Activated T-helper 2 cell treated with anti-CD3 and anti-CD28 coated beads, Interferon-gamma antibody, Interleukin-2, Interleukin-4, amounts not matched to agents 10 μg/mL and 5 μg/mL and 100 μg/mL, durations not matched to agents 14 hours and 24 hours and 36 hours (primary cell): ENCODE measurements at regions not wholly inside any gene's neighbourhood (a gene's known extent, or its start where the extent isn't known, plus 50 kb on each side); places are given as distances from the start of the nearest gene placed in this dataset.
"Not testable (repeated sequence)": the region's sequence is repeated elsewhere in the genome, so short reads cannot be mapped to it uniquely, and the experiment has no call there.

ENCODE experiments used
- DNase-seq: peaks from one replicate; pipeline ENCODE4 v3.0.0; 2021; ENCODE audit warnings: low spot score
- H3K27ac Mint-ChIP-seq: one replicate; pipeline ENCODE4 v1.8.0; 2021; ENCODE audit warnings: mixed read lengths
- H3K27me3 Mint-ChIP-seq: one replicate; pipeline ENCODE4 v1.8.0; 2021; ENCODE audit warnings: low read depth, mixed read lengths
- H3K36me3 Mint-ChIP-seq: one replicate; pipeline ENCODE4 v1.8.0; 2021; ENCODE audit warnings: low read depth, mixed read lengths
- H3K4me1 Mint-ChIP-seq: one replicate; pipeline ENCODE4 v1.8.0; 2021; ENCODE audit warnings: low read depth, mixed read lengths
- H3K4me3 Mint-ChIP-seq: one replicate; pipeline ENCODE4 v1.8.0; 2021; ENCODE audit warnings: low read depth, mild to moderate bottlenecking, moderate library complexity, mixed read lengths
- H3K9me3 Mint-ChIP-seq: one replicate; pipeline ENCODE4 v1.8.0; 2021; ENCODE audit warnings: mixed read lengths
- intact Hi-C: fragments of 100-400 bp; cut with micrococcal nuclease; formaldehyde crosslinking; loops from one replicate; pipeline ENCODE4 v1.15.1; 2023

- H3K4me3 Mint-ChIP-seq, H3K36me3 Mint-ChIP-seq, H3K27ac Mint-ChIP-seq, H3K9me3 Mint-ChIP-seq, H3K4me1 Mint-ChIP-seq, DNase-seq, intact Hi-C loops, H3K27me3 Mint-ChIP-seq: not testable (repeated sequence)
These were observed 138.2 kb upstream of the EDNRB start for GRCh38 chr13:78056865-78057264.

- peaks cover 2% of the 10 kb centered on the region for H3K9me3 Mint-ChIP-seq
- H3K4me1 Mint-ChIP-seq = no peaks in the 10 kb centered on the region
- no peak overlapping the region for H3K4me3 Mint-ChIP-seq
- intact Hi-C loops = no loop called here
- H3K27ac Mint-ChIP-seq = no peak overlapping the region
- no peak for DNase-seq
- no peaks in the 10 kb centered on the region for H3K36me3 Mint-ChIP-seq
- H3K27me3 Mint-ChIP-seq = no peaks in the 10 kb centered on the region
These were observed 135.5 kb upstream of the EDNRB start for GRCh38 chr13:78054157-78054556.

GRCh38 chr13:78047151-78047550 is 128.5 kb upstream of the EDNRB start:
- Mint-ChIP-seq H3K36me3 (no peaks in the 10 kb centered on the region), H3K4me1 (no peaks in the 10 kb centered on the region), H3K27me3 (no peaks in the 10 kb centered on the region), H3K4me3 (no peak overlapping the region), H3K27ac (no peak overlapping the region), H3K9me3 (no peaks in the 10 kb centered on the region)
- no peak for DNase-seq
- intact Hi-C loops = no loop called here

GRCh38 chr13:78046331-78046730 is 127.7 kb upstream of the EDNRB start:
- H3K27ac Mint-ChIP-seq = no peak overlapping the region
- H3K36me3 Mint-ChIP-seq = no peaks in the 10 kb centered on the region
- no peaks in the 10 kb centered on the region for H3K27me3 Mint-ChIP-seq
- no peak overlapping the region for H3K4me3 Mint-ChIP-seq
- DNase-seq = no peak
- intact Hi-C loops = no loop called here
- no peaks in the 10 kb centered on the region for H3K4me1 Mint-ChIP-seq
- H3K9me3 Mint-ChIP-seq = no peaks in the 10 kb centered on the region

GRCh38 chr13:78045916-78046315 is 127.3 kb upstream of the EDNRB start:
- Mint-ChIP-seq H3K9me3 (no peaks in the 10 kb centered on the region), H3K27ac (no peak overlapping the region), H3K4me1 (no peaks in the 10 kb centered on the region), H3K27me3 (no peaks in the 10 kb centered on the region), H3K36me3 (no peaks in the 10 kb centered on the region), H3K4me3 (no peak overlapping the region)
- no peak for DNase-seq
- intact Hi-C loops = no loop called here

GRCh38 chr13:78041366-78041765 is 122.7 kb upstream of the EDNRB start:
- intact Hi-C loops, DNase-seq, H3K36me3 Mint-ChIP-seq, H3K27me3 Mint-ChIP-seq, H3K9me3 Mint-ChIP-seq, H3K4me1 Mint-ChIP-seq, H3K4me3 Mint-ChIP-seq, H3K27ac Mint-ChIP-seq: not testable (repeated sequence)

- H3K9me3 Mint-ChIP-seq = no peaks in the 10 kb centered on the region
- intact Hi-C loops = no loop called here
These were observed 121.7 kb upstream of the EDNRB start for GRCh38 chr13:78040205-78040830.

GRCh38 chr13:78036841-78037240 is 118.2 kb upstream of the EDNRB start:
- no peaks in the 10 kb centered on the region for H3K4me1 Mint-ChIP-seq
- no peaks in the 10 kb centered on the region for H3K27me3 Mint-ChIP-seq

More at GRCh38 chr13:78040205-78040830, 121.7 kb upstream of the EDNRB start:
- no peak for DNase-seq
- Mint-ChIP-seq H3K4me3 (no peak overlapping the region), H3K27me3 (no peaks in the 10 kb centered on the region), H3K27ac (no peak overlapping the region), H3K36me3 (no peaks in the 10 kb centered on the region), H3K4me1 (no peaks in the 10 kb centered on the region)

GRCh38 chr13:78035500-78035899 is 116.9 kb upstream of the EDNRB start:
- Mint-ChIP-seq H3K27me3 (peaks cover under 1% of the 10 kb centered on the region), H3K36me3 (no peaks in the 10 kb centered on the region), H3K4me1 (no peaks in the 10 kb centered on the region), H3K4me3 (no peak overlapping the region), H3K27ac (no peak overlapping the region), H3K9me3 (no peaks in the 10 kb centered on the region)
- no peak for DNase-seq
- intact Hi-C loops = no loop called here

More at GRCh38 chr13:78036841-78037240, 118.2 kb upstream of the EDNRB start:
- Mint-ChIP-seq H3K27ac (no peak overlapping the region), H3K4me3 (no peak overlapping the region), H3K36me3 (no peaks in the 10 kb centered on the region), H3K9me3 (no peaks in the 10 kb centered on the region)
- no peak for DNase-seq
- intact Hi-C loops = no loop called here

- no peak for DNase-seq
- Mint-ChIP-seq H3K27me3 (peaks cover 7% of the 10 kb centered on the region), H3K4me1 (no peaks in the 10 kb centered on the region), H3K27ac (no peak overlapping the region), H3K36me3 (no peaks in the 10 kb centered on the region), H3K9me3 (no peaks in the 10 kb centered on the region), H3K4me3 (no peak overlapping the region)
- intact Hi-C loops = no loop called here
These were observed 114.9 kb upstream of the EDNRB start for GRCh38 chr13:78033509-78033908.

GRCh38 chr13:78032132-78032531 is 113.5 kb upstream of the EDNRB start:
- Mint-ChIP-seq H3K27ac (no peak overlapping the region), H3K9me3 (no peaks in the 10 kb centered on the region), H3K36me3 (no peaks in the 10 kb centered on the region), H3K4me1 (peaks cover 2% of the 10 kb centered on the region), H3K27me3 (peaks cover 9% of the 10 kb centered on the region), H3K4me3 (no peak overlapping the region)
- no peak for DNase-seq
- intact Hi-C loops = no loop called here

GRCh38 chr13:78030341-78030896 is 111.8 kb upstream of the EDNRB start:
- H3K4me3 Mint-ChIP-seq = no peak overlapping the region
- no peak overlapping the region for H3K27ac Mint-ChIP-seq
- DNase-seq = no peak
- H3K4me1 Mint-ChIP-seq = peaks cover 3% of the 10 kb centered on the region
- H3K27me3 Mint-ChIP-seq = peaks cover 9% of the 10 kb centered on the region
- H3K36me3 Mint-ChIP-seq = no peaks in the 10 kb centered on the region
- H3K9me3 Mint-ChIP-seq = no peaks in the 10 kb centered on the region
- intact Hi-C loops = no loop called here

- intact Hi-C loops = loop anchor here (10.0 kb wide), 2 partner anchors 245 to 1375 kb away; partner anchors contain the start of gene RBM26
- Mint-ChIP-seq H3K27ac (no peak overlapping the region), H3K36me3 (no peaks in the 10 kb centered on the region), H3K9me3 (no peaks in the 10 kb centered on the region), H3K4me3 (no peak overlapping the region), H3K27me3 (peaks cover 9% of the 10 kb centered on the region), H3K4me1 (peaks cover 3% of the 10 kb centered on the region)
- no peak for DNase-seq
These were observed 111.3 kb upstream of the EDNRB start for GRCh38 chr13:78029901-78030300.
